ENCODE measurements at regions not wholly inside any gene's neighbourhood (a gene's known extent, or its start where the extent isn't known, plus 50 kb on each side); places are given as distances from the start of the nearest gene placed in this dataset.
"Not testable (repeated sequence)": the region's sequence is repeated elsewhere in the genome, so short reads cannot be mapped to it uniquely, and the experiment has no call there.

DNA sequence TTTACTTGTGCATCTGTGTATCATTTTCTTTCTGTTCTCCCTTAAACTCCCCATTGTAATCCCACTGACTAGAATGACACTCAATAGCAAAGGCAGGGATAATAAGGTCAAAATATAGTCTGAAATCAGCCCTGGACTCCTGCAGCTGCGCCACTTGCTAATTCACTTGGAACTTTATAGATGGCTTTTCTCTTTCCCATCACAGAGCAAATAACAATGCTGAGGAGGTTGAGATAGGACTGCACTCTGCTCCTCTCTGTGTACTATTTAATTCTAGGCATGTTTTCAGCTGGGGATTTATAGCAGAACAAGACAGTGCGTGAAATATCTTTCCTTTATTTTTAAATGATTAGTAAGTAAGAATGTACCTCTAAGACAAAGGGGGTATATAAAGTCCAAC is 324.2 kb downstream of the LNPK start:
- no peak for DNase-seq

DNA sequence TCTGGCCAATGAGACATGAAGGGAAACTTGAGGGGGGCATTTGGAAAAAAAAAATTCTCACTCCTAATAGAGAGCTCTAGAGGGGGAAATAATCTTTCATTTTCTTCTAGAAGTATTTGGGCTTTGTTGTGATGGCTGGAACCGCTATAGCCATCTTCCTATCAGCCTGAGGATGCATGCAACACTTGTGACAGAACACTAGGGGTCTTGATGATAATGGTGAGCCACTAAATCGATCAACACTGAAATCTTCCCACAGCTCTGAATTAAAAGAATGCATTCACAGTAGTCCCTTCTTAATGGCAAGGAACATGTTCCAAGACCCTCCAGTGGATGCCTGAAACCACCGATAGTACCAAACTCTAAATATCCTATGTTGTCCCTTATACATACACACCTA is 325.3 kb downstream of the LNPK start:
- DNase-seq, result no peak

DNA sequence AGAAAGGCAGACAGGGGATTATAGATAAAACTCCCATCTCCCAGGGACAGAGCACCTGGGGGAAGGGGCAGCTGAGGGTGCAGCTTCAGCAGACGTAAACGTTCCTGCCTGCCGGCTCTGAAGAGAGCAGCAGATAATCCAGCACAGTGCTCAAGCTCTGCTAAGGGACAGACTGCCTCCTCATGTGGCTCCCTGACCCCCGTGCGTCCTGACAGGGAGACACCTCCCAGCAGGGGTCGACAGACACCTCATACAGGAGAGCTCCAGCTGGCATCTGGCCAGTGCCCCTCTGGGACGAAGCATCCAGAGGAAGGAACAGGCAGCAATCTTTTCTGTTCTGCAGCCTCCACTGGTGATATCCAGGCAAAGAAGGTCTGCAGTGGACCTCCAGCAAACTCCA is 333.3 kb downstream of the LNPK start:
- DNase-seq, result not testable (repeated sequence)

DNA sequence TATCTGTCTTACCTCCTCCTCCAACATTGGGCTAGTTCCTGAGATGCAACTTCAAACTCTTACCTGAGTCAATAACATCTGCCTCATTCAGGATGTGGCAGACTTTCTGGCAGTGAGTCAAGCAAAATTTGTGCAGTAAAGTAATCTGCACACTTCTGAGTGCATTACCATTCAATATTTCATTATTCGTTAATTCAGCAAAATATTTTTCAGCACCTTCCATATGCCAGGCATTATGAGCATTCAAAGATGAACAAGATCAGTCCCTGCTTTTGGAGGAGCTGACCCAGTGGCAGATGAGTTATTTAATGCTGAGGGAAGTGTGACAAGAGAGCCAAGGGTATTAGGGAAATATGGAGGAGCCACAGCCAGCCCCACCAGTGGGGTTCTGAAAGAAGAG is 339.7 kb downstream of the LNPK start:
- DNase-seq, result no peak

DNA sequence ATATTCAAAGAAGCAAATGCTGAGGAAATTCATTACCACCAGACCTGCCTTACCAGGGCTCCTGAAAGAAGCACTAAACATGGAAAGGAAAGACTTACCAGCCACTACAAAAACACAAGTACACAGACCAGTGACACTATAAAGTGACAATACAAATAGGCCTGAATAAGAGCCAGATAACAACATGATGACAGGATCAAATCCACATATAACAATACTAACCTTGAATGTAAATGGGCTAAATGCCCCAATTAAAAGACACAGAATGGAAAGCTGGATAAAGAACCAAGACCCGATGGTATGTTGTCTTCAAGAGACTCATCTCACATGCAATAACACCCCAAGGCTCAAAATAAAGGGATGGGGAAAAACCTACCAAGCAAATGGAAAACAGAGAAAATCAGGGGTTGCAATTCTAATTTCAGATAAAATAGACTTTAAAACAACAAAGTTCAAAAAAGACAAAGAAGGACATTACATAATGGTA is 353.4 kb downstream of the LNPK start:
- DNase-seq, result no peak

DNA sequence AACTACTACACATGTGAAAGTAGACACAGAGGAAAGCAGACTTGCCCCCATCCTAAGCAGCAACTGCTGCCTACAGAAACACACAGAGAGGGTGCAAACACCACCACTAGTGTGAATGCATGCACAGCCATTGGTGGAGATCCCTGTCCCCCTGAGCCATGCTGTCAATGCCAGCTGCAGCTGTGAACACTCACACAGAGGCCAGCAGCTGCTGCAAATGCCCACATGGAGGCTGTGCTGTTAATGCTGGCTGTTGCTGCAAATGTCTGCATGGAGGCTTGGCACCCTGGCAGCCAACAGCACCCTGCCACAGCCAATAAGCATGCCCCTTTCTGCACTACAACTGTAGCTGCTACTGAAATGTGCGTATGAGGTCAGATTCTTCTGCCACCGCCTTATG is 355.0 kb downstream of the LNPK start:
- DNase-seq, result no peak

DNA sequence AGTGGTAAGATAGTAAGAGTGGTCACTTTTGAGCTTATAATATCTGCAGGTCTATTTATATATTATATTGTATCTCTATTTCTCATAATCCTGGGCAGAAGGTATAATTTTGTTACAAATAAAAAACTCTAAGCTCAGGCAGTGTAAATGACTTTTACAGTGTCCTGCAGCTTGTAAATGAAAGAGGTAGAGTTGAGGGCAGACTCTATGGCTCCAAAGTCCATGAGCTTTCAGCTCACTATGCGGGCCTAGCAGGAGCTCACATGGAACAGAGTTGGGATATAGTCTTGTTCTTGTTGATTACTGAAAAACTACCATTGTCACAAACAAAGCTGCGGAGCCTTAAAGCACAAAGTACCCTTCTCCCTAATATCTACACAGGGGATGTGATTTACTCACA is 361.4 kb downstream of the LNPK start:
- no peak for DNase-seq

DNA sequence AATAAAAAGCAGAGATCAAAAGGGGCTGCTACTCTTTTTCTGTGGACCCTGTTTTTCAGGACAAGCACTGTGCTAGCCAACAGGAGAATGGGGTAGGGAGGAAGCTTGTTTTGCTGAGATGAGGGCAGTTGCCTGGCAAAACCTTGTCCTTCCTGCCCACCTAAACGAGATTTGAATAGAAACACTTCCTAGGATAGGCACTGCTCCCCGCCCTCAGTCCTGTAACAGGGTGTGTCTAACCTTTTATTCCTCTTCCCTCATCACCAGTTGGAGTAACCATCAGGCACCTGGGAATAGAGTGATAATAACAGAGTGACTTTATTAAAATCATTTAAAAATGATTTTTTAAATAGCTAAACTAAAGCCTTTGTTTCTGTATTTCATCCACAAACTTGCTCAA is 368.8 kb downstream of the LNPK start:
- no peak for DNase-seq

DNA sequence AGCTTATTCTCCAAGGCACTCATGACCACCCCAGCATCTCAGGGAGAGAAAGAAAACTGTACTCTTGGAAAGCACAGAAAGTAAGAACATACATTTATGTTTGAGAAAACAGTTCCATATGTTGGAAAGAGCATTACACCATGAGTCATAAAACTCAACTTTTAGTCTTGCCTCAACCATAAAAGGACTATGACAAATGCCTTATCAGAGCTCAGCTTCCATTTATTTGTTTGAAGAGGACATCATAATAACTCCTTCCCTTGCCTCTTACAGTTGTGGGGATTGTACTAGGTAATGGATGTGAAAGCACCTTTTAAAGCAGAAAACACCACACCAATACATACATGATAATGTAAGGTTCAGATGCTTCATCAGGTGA is 370.8 kb downstream of the LNPK start:
- no peak for DNase-seq

DNA sequence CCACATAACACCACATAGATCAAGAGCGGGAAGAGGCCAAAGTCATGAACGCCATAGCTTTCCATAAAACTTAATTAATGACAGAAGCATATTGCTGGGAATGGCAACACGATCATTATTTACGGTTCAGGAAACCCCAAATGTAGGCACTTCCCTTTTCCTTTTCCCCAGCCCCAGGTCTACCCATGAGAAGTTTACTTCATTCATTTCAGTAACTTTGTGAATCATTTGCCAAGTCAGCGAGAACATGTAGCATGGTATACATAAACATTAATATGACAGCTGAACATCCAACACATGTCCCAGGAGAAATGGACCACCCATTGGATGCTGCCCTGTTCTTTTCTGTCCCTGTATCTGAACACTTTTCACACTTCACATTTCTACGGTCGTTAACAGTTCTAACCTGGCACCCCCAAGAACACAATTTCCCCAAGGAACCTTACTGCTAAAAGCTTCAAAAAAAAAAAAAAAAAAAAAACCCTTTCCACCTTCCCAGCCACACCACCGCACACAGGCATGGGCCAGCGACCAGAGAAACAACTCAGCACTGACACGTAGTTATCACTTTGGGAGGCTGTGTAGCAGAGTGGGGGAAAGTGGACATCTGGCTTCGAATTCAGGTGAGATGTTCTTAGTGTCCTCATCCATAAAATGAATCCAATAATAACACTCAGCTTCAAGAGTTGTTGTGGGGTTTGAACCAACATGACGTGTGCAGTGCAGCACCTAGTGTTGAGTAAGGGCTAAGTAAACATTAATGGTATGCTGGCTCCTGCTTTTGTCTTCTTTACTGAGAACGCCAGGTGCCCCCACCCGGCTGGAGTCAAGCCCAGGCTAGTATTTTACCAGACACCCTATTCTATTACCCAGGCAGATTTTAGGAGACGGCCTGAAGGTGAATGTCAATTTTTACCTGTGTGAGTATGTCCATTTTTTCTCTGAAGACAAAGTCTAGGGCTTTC is 371.5 kb downstream of the LNPK start:
- no peak for DNase-seq

DNA sequence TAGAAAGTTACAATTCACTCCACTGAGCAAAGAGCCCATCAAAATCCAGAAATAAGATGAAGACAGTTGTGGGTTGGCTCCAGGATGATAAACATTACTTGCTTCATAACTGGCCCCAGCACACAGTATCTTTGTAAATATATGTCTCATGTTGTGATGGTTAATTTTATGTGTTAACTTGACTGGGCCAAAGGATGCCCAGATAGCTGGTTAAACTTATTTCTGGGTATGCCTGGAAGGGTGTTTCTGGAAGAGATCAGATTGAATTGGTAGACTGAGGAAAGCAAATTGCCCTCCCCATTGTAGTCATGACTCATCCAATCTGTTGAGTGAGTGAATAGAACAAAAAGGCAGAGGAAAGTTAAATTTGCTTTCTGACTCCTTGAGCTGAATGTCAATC is 373.8 kb downstream of the LNPK start:
- no peak for DNase-seq

DNA sequence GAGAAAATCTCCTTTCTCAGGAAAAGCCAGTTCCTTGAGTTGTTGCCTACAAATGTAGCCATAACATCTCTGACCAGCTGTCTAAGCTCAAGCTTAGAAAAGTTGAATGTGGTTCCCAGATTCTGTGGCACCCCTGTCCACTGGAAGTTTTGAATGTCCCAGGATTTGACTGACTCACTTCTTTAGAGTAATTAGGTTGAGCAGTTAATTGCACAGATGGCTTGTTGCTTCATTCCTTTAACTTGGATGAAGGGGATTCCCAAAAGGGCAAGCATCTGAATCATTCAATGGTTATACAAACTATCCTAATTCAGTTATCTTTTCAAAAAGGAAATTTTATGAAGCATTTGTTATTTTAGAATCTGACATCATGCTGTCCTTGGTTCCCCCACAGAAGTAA is 374.7 kb downstream of the LNPK start:
- DNase-seq, result no peak

DNA sequence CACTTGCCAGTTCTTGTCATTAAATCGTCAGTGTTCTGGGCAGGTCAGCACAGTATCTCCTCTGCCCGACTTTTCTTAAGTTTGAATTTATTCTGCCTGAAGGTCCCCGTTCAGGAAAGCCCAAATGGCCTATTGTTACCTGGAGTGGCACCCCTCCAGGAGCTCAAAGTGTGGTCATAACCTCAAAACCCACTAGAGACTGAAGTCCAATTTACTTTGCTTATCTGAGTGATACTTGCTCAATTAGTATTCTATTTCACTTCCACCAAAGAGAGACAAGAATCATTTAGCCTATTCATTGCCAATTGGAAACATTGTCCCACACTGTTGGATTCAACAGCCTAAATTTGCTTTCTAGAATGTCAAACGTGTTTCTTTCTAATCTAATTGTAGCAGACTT is 375.3 kb downstream of the LNPK start:
- no peak for DNase-seq

DNA sequence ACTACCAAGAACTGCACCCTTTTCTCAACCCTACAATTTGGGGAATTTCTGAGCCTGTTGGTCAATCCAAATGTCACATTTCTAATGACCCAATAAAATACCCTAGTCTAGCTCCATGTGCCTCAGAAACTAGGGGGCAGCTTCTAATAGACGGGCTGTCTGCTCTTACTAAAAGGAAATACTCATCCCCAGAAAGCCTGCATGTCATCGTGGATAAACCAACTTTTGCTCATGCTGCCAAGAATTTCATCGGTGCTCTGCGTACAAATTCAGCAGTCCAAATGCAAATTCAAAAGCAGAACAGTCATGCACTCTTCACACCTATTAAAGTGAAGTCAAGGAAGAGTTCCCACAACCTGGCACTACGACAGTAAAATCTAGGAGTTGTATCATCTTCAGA is 377.3 kb downstream of the LNPK start:
- DNase-seq, result no peak

DNA sequence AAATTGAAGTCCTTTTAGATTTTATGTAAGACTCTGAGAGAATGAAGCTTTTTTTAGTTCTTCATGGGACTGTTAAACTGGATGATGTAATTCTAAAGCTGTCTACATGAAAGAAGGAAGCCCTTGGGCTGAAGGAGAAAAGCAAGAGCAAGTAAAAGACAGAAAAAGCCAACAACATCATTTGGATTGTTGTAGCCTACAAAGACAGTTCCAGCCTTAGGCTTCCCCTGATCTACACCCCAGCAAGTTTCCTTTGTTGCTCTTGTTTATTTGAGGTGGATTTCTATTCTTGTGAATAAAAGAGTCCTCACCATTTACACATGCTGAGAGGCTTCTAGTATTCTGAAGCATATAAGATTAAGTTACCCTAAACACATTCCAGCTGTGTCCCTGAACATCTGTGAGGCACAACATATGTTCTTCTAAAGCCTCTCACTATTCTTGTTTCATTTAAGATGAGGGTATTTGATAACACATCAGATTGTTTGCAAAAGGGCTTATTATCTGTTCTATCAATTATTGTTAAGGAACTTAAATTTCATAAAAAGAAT is 377.8 kb downstream of the LNPK start:
- DNase-seq, result no peak

DNA sequence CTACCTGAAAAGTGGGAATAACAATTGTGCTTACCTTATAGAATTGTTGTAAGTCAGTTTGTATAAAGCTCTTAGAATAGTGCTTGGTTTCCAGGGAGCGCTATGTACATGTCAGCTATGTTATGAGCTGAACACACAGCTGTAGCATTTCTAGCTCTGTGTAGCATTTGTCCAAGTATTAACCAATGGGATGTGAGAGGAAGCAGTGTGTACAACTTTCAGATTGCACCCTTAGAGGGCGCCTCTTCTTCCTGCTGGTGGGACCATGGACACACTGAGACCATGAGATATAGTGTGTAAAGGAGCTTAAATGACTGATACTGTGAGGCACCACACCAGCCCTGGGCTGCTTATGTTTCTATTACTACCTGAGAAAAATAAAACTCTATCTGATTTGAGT is 380.2 kb downstream of the LNPK start:
- DNase-seq, result no peak

DNA sequence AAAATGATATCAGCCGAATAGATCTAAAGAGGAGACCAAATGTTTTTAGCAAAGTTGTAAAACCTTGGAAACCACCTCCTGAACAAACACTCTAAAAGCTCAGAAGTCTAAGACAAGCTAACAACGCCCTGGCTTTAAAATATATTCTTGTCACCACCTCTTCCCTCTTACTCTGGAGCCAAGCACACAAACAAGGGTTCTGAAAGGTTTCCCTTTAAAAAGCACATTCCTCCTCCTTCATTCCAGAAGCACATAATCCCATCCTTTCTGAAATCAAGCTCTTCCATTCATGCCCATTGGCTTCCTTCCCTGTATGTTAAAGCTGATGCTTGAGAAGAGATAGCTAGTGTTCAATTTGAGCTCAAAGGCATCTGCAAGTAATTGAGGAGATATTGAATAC is 382.0 kb downstream of the LNPK start:
- DNase-seq, result no peak

DNA sequence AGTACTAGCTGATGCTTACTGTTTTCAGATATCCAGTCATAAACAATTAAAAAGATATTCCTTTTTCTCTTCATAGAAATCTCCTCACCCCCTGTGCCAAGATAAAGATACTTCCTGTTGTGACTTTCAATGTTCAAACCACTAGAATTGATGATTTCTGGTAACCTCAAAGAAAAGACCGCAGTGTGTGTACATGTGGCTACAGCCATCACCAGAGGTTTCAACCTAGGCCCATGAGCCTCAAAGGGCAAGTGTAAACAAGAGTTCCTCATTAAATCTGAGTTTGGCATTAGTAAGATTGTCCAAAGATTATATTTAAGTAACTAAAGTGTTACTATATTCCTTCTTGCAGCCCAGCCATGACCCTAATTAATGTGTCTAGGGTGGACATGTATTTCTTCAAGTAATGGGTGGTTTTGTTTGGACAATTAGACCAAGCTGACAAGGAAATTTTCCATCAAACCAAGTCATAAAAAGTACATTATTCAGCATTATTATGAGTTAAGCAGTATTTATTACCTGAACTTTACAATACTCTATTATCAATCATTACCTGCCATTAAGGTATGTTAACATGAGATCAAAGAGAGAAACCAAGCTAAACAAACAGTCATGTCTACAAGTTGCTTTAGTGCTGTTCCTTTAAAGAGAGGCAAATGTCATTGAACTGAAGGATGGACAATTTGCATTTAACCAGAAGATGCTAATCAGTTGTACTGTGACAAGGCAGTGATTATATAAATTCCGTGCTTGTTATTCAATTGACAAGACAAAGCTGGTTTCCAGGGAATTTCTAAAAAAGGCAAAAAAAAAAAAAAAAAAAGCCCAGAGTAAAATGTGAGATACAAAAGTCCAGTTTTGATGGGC is 382.7 kb downstream of the LNPK start:
- DNase-seq, result no peak

DNA sequence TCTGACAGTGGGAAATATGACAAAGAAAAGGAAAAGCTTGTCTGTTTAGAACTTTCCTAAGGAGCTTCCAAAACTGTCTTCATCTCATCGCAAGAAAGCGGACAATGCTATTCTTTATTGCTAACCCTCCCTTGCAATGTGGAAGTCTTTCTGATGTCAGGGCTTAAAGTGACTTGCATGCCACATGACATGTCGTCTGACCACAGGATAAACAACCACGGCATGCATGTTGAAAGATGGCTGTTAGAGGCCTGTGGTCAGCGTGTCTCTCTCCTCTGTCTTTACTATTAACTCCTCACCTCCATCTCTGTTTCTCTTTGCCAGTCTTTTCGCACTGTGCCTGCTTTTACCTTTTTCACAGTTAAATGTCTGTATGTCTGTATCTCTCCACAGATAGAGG is 389.8 kb downstream of the LNPK start:
- DNase-seq, result no peak

DNA sequence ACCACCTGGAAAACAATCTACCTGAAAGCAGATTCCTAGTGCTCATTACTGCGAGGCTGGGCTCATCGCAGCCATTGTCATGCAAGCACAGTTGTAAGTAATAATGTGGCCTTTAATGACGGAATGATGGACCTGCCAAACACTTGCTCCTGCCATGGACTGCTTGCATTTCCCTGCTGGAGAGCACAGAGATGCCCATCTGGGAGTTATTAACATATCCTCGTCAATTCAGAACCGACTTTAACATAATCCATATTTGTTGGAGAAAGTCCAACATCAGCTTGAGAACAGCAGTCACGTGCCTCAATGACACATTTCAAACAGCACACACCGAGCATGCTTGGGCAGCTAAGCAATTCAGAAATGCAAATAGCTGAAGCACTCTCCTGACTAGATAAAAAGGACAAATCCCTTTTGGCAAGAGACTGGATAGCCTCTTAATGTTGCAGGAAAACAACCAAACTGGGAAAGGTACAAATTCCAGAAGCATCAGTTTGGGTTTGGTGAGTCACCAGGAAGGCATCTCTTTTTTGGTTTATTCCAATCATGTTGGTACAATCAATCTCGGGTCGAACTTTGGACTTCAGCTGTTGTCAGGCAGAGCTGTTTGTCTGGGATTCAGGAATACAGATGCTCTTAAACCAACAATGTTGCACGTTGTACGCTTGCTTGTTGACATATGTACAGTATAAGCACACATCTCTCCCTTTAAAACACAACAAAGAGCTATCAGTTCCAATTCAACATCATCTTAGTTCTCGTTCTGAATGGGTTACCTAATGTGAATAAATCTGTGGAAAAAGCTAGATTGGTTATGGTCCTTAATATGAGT is 395.8 kb downstream of the LNPK start:
- no peak for DNase-seq

DNA sequence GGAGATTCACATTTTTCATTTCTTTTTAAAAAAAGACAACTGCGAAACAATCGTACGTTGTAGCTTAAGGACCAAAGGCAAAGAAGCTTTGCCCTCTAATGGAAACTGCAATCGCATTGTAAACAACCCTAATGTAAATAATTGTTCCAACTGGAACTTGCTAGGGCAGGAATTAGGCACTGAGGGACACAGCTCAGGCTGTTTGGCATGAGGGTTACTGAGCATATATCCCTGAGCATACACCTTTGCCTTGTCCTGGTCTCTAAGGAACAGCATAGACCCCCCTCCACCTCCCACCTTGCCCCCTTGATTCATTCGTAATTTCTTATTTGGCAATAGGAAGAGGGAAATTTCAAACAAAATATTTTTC is 396.4 kb downstream of the LNPK start:
- DNase-seq, result no peak

DNA sequence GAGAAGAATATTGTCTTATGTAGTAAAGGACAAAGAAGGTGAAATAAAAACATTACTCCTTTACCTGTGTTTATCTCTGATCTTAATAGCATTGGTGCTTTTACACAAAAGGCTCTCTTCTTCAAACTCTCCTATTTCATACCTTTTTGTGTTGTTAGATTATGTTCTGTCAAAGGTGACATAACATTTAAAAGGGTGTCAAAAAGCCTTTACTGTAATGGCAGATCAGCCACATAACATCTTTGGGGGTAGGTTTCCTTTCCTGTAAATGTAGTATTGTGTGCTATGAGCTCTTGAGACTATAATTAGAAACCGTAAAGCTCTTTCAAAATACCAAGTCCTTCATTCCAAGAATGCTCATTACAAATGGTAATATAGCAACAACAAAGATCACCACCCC is 400.1 kb downstream of the LNPK start:
- no peak for DNase-seq

Data from stimulated activated CD4-positive, alpha-beta T cell treated with anti-CD3 and anti-CD28 coated beads, Interleukin-4, amount 100 ng/mL, for 4 hours (primary cell).